A549 (cell line): ENCODE measurements at regions not wholly inside any gene's neighbourhood (a gene's known extent, or its start where the extent isn't known, plus 50 kb on each side); places are given as distances from the start of the nearest gene placed in this dataset.

ENCODE experiments used
- CEBPB ChIP-seq, 2 experiments: fragments of >200 bp in 1 of 2; sonication (Bioruptor Twin) in 1 of 2; formaldehyde crosslinking in 1 of 2; IDR thresholded peaks; 2 replicates each; pipeline ENCODE4 v1.6.1; 2012 to 2016
- EP300 ChIP-seq, 2 experiments: fragments of >200 bp; sonication (Bioruptor Twin); formaldehyde crosslinking; IDR thresholded peaks; 2 replicates in 1 of 2; 3 replicates in 1 of 2; pipeline ENCODE4 v1.6.1; 2016 to 2017
- MAZ ChIP-seq: fragments of 150-350 bp; IDR thresholded peaks from 2 replicates; pipeline ENCODE4 v1.6.1; 2014; ENCODE audit warnings: antibody characterized with exemption, low read depth, low read length, borderline replicate concordance
- POLR2A ChIP-seq: IDR thresholded peaks from 2 replicates; pipeline ENCODE4 v1.6.1; 2012; ENCODE audit warnings: mild to moderate bottlenecking, low read length
- TP53 ChIP-seq: fragments of 250-450 bp; sonication (Bioruptor Pico); IDR thresholded peaks from 2 replicates; pipeline ENCODE4 v1.5.0; 2021; ENCODE audit warnings: mild to moderate bottlenecking, moderate library complexity
- ZC3H11A ChIP-seq: fragments of 450-650 bp; IDR thresholded peaks from 2 replicates; pipeline ENCODE4 v1.6.1; 2014; ENCODE audit warnings: antibody characterized with exemption, mild to moderate bottlenecking
- ZFP36 ChIP-seq: fragments of 450-650 bp; IDR thresholded peaks from 2 replicates; pipeline ENCODE4 v1.6.1; 2014; ENCODE audit warnings: borderline replicate concordance; ENCODE audit not compliant: partially characterized antibody
- TF ChIP-seq, protein P1 (sequence below): fragments of >200 bp; sonication (Bioruptor Twin); formaldehyde crosslinking; IDR thresholded peaks from 3 replicates; pipeline ENCODE4 v1.5.1; 2016
- TF ChIP-seq, protein P2 (sequence below): fragments of 200-600 bp; sonication (generic); IDR thresholded peaks from 2 replicates; pipeline ENCODE4 v1.6.1; 2016; ENCODE audit warnings: antibody characterized with exemption, mild to moderate bottlenecking, moderate library complexity
- TF ChIP-seq, protein P3 (sequence below): IDR thresholded peaks from 2 replicates; pipeline ENCODE4 v1.6.1; 2012

DNA sequence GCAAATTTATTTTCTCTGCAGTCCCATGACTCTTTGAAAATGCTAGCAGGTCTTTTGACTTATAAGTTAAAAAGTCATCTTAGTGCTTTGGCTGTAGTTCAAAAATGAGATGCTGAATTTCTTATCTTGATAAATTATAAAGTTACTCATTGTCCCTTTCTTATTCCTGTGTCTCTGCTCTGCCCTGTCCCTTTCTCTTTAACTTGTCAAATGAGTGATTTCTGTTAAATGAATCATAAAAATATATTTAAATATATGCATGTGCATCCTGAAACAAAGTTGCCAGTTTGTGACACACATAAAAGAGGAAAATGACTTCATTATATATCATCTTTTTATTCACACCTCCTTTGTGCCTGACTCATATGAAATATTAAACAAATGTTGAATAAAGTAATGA, 1097.3 kb upstream of the EPHA6 start:
- TF ChIP-seq, protein P1, sequence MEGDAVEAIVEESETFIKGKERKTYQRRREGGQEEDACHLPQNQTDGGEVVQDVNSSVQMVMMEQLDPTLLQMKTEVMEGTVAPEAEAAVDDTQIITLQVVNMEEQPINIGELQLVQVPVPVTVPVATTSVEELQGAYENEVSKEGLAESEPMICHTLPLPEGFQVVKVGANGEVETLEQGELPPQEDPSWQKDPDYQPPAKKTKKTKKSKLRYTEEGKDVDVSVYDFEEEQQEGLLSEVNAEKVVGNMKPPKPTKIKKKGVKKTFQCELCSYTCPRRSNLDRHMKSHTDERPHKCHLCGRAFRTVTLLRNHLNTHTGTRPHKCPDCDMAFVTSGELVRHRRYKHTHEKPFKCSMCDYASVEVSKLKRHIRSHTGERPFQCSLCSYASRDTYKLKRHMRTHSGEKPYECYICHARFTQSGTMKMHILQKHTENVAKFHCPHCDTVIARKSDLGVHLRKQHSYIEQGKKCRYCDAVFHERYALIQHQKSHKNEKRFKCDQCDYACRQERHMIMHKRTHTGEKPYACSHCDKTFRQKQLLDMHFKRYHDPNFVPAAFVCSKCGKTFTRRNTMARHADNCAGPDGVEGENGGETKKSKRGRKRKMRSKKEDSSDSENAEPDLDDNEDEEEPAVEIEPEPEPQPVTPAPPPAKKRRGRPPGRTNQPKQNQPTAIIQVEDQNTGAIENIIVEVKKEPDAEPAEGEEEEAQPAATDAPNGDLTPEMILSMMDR, result no peak
- TF ChIP-seq EP300 (IDR thresholded peaks at IDR 0.05) (no peak), POLR2A (no peak), TP53 (no peak), ZFP36 (no peak), CEBPB (IDR thresholded peaks at IDR 0.05) (no peak), MAZ (no peak), ZC3H11A (no peak)
- TF ChIP-seq, protein P2, sequence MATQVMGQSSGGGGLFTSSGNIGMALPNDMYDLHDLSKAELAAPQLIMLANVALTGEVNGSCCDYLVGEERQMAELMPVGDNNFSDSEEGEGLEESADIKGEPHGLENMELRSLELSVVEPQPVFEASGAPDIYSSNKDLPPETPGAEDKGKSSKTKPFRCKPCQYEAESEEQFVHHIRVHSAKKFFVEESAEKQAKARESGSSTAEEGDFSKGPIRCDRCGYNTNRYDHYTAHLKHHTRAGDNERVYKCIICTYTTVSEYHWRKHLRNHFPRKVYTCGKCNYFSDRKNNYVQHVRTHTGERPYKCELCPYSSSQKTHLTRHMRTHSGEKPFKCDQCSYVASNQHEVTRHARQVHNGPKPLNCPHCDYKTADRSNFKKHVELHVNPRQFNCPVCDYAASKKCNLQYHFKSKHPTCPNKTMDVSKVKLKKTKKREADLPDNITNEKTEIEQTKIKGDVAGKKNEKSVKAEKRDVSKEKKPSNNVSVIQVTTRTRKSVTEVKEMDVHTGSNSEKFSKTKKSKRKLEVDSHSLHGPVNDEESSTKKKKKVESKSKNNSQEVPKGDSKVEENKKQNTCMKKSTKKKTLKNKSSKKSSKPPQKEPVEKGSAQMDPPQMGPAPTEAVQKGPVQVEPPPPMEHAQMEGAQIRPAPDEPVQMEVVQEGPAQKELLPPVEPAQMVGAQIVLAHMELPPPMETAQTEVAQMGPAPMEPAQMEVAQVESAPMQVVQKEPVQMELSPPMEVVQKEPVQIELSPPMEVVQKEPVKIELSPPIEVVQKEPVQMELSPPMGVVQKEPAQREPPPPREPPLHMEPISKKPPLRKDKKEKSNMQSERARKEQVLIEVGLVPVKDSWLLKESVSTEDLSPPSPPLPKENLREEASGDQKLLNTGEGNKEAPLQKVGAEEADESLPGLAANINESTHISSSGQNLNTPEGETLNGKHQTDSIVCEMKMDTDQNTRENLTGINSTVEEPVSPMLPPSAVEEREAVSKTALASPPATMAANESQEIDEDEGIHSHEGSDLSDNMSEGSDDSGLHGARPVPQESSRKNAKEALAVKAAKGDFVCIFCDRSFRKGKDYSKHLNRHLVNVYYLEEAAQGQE, result no peak
- TF ChIP-seq, protein P3, sequence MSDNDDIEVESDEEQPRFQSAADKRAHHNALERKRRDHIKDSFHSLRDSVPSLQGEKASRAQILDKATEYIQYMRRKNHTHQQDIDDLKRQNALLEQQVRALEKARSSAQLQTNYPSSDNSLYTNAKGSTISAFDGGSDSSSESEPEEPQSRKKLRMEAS, result no peak
